HG03575 (cell line): ENCODE measurements at regions not wholly inside any gene's neighbourhood (a gene's known extent, or its start where the extent isn't known, plus 50 kb on each side); places are given as distances from the start of the nearest gene placed in this dataset.

ENCODE experiments used
- ATAC-seq: cut with Tn5 transposase; IDR thresholded peaks from one replicate; pipeline ENCODE4 v1.9.1; 2021; ENCODE audit not compliant: unreplicated experiment, insufficient number of reproducible peaks, low FRiP score; ENCODE audit errors: extremely low read depth

DNA sequence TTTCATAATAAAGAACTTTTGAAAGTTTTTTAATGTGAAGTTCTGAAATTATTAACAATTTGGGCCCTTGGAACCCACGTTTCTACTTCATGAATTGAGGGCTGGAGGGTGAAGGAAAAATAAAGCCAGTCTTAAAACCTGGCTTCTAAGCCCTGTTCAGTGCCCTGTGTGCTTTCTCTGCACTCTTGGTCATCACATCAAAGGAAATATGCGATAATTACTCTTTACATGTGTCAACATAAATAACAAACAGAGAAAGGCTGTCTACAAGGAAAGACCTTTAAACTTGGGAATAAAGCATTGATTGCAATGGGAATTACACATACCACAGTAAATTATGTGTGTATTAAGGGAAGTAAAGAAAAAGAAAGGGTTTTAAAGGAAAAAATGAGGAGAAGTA lies 150.7 kb upstream of the KLF7 start:
- ATAC-seq: no peak

- no peak for ATAC-seq
Measured at GRCh38 chr2:207316906-207317305, 151.2 kb upstream of the KLF7 start.

- no peak for ATAC-seq
Measured at GRCh38 chr2:207317378-207317984, 151.7 kb upstream of the KLF7 start.

- ATAC-seq: no peak
Measured at GRCh38 chr2:207318181-207318628, 152.5 kb upstream of the KLF7 start.

- ATAC-seq: no peak
Measured at GRCh38 chr2:207319316-207319715, 153.6 kb upstream of the KLF7 start.

GRCh38 chr2:207320381-207321159 lies 154.8 kb upstream of the KLF7 start:
- ATAC-seq: no peak

DNA sequence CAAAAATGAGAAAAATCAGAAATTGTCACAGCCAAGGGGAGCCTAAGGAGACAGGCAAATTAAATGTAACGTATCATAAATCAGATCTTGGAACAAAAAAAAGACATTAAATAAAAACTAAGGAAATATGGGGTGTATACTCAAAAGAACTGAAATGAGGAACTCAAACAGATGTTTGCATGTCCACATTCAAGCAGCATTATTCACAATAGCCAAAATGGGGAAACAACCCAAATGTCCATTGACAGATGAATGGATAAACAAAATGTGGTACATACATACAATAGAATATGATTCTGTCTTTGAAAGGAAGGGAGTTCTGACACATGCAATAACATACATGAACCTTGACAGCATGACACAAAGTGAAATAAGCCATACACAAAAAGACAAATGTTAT lies 155.8 kb upstream of the KLF7 start:
- ATAC-seq: no peak

- ATAC-seq: no peak
Measured at GRCh38 chr2:207324001-207324400, 158.3 kb upstream of the KLF7 start.

GRCh38 chr2:207327513-207327912 lies 161.8 kb upstream of the KLF7 start:
- ATAC-seq: no peak

- ATAC-seq: no peak
Measured at GRCh38 chr2:207328944-207329386, 163.2 kb upstream of the KLF7 start.

- ATAC-seq: peak; percentile 47
Measured at GRCh38 chr2:207330912-207331311, 165.2 kb upstream of the KLF7 start.

DNA sequence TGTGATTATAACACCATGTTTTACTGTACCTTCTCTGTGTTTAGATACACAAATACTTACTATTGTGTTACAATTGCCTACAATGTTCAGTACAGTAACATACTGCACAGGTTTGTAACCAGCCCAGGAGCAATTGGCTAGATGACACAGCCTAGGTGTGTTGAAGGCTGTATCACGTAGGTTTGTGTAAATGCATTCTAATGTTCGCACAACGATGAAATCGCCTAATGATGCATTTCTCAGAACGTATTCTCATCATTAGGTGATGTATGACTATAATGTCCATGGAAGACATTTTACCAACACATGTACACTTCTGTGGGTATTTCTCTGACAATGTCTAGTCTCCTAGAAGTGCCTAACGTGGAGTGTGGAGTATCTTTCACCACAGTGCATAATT lies 165.9 kb upstream of the KLF7 start:
- no peak for ATAC-seq

DNA sequence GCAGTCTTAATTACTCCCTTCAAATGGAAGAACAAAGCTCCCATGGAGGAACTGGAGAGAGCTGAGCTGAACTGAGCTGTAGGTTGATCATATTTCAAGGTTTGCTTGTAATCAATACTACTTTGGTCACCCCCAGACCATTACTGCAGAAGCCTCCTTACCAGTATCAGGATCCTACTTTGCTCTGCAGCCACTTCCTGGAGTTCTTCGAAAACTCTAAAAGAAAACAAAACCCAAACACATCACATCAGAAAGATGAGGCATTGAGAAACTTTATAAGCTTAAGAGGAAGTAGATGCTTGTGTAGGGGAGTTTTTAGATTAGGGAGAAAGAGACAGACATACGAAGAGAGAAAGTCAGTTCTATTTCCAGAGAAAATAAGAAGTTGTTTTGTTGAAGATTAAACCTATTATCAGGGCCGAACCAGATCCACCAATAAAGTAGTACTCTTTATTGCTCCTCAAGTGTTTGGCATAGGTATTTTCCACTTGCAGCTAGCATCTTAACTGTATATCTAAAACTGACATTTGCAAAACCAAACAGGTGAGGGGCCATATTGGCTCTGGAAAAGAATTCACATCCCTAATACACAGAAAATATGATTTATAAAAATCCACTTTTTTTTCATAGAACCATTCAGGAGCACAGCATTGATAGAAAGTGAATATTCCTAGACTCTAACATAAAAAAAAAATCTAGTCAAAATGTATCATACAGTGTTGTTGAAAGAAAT lies 166.9 kb upstream of the KLF7 start:
- ATAC-seq: peak; percentile 26

DNA sequence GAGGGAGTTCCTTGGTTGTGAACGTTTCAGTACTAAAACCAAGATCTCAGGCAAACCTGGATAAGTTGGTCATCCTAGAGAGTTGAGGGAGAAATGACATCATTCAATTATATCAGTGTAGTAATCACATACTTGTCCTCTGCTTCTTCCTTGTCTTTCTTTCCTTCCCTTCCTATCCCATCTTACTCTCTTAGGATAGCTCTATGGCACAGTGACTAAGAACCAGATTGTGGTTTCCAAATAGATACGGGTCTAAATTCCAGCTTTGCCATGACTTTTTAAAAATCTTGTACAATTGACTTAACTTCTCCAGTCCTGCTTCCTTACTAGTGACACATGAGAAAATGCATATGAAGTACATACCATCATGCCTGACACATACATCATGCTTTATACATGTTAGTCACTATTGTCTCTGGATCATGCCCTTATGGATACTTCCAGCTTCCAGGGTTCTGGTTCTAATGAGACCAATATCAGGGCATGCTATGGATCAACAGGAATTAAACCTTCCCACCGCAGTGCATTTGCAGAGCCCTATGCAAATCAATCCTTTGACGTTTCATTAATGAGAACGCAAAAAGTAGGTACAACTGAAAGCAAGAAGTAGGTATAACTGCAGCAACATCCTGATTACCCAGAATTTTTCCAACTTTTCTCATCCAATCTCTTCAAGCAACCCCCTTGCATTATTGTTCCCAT lies 168.0 kb upstream of the KLF7 start:
- no peak for ATAC-seq

DNA sequence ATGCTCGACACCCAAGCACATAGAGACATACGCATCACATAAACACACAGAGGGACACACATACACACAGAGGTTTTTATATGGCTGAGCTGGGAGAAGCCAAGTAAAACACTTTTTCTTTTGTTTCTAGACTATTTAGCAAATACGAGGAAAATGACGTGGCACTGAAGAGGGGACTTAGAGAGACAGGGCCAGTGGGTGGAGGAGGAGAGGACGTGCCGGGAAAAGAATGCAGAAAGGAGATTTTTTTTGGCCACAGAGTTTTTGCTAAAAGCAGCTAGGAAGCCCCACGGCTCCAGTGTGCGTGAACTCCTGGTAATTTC lies 168.5 kb upstream of the KLF7 start:
- no peak for ATAC-seq

DNA sequence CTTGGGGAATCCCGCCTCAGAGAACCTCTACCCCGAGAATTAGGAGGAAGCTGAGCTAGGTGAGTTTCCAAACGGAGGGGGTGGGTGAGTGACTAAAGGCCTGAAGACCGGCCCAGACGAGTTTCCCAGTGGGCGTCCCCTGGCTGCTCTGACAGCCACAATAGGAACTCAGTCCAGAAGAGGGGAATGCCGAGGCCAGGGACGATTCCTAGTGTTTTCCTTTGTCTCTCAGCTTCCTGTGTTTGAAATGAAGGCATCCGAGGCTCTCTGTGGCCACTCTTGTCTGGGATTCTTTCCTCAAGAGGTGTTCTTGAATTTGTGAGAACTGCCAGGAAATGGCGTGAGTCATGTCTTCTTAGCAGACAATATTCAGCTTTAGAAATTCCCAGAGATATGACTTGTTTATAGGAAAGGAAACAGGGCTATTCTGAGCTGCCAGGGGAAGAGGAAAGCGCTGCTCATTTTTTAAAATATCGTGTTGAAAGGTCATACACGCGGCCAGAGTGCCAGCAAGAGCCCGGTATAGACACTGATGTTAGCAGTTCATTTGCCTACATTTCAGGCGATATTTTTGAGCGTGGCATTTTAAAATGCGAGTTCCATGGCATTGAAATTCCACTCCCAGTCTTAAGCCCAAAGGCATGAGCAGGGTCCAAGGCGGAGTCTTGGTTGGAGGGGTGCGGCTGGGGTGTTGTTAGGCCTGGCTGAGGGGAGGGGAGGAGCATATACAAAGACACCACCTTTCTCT lies 169.1 kb upstream of the KLF7 start:
- ATAC-seq: no peak

GRCh38 chr2:207337234-207338219 lies 171.8 kb upstream of the KLF7 start:
- ATAC-seq: no peak

DNA sequence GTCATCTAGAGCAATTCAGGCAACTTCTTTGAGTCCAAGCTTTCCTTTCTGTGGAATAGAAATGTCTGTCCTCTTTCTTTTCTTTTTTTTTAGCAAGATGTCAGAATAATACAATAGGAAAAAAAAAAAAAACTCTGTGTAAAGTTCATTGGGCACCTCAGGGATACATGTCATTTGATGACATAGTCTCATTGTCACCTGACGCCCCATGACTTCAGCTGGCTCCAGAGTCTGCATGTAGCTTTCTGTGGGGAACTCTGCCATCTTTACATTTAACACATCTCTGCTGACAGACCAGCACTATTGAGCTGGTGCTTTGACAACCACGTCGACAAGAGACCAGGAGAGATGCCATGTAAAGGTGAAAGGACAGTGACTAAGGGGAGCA lies 172.5 kb upstream of the KLF7 start:
- ATAC-seq: no peak
